ENCODE measurements at regions not wholly inside any gene's neighbourhood (a gene's known extent, or its start where the extent isn't known, plus 50 kb on each side); places are given as distances from the start of the nearest gene placed in this dataset.
A peak's percentile ranks its signal among the peaks of the same experiment; 100 is the strongest.

- no peak for DNase-seq
Observed at GRCh38 chr6:156725712-156726111, 51.5 kb upstream of the ARID1B start.

- no peak for DNase-seq
Observed at GRCh38 chr6:156720691-156721685, 56.2 kb upstream of the ARID1B start.

GRCh38 chr6:156719720-156720563 lies 57.2 kb upstream of the ARID1B start:
- DNase-seq = peak; percentile 87

- no peak for DNase-seq
Observed at GRCh38 chr6:156719395-156719719, 57.8 kb upstream of the ARID1B start.

GRCh38 chr6:156718647-156719394 lies 58.4 kb upstream of the ARID1B start:
- peak; percentile 58 for DNase-seq

GRCh38 chr6:156717542-156717941 lies 59.6 kb upstream of the ARID1B start:
- no peak for DNase-seq

GRCh38 chr6:156715839-156716238 lies 61.3 kb upstream of the ARID1B start:
- DNase-seq = no peak

- no peak for DNase-seq
Observed at GRCh38 chr6:156713548-156713947, 63.6 kb upstream of the ARID1B start.

GRCh38 chr6:156710479-156710878 lies 66.7 kb upstream of the ARID1B start:
- no peak for DNase-seq

GRCh38 chr6:156707818-156708217 lies 69.4 kb upstream of the ARID1B start:
- DNase-seq = no peak

GRCh38 chr6:156703719-156704118 lies 73.5 kb upstream of the ARID1B start:
- DNase-seq = peak; percentile 24

GRCh38 chr6:156701966-156702365 lies 75.2 kb upstream of the ARID1B start:
- DNase-seq = no peak

GRCh38 chr6:156700440-156701057 lies 76.6 kb upstream of the ARID1B start:
- no peak for DNase-seq

- DNase-seq = no peak
Observed at GRCh38 chr6:156699935-156700334, 77.2 kb upstream of the ARID1B start.

- peak; percentile 71 for DNase-seq
Observed at GRCh38 chr6:156699017-156699421, 78.2 kb upstream of the ARID1B start.

GRCh38 chr6:156698239-156699016 lies 78.8 kb upstream of the ARID1B start:
- no peak for DNase-seq

- no peak for DNase-seq
Observed at GRCh38 chr6:156697225-156697830, 79.8 kb upstream of the ARID1B start.

GRCh38 chr6:156695742-156696141 lies 81.4 kb upstream of the ARID1B start:
- no peak for DNase-seq

GRCh38 chr6:156694679-156695078 lies 82.5 kb upstream of the ARID1B start:
- no peak for DNase-seq

GRCh38 chr6:156691018-156691417 lies 86.2 kb upstream of the ARID1B start:
- DNase-seq = no peak

- no peak for DNase-seq
Observed at GRCh38 chr6:156689656-156690055, 87.5 kb upstream of the ARID1B start.

Data from fibroblast of skin of back (primary cell).